GM21423 (cell line): ENCODE measurements at regions not wholly inside any gene's neighbourhood (a gene's known extent, or its start where the extent isn't known, plus 50 kb on each side); places are given as distances from the start of the nearest gene placed in this dataset.

ENCODE experiments used
- ATAC-seq: cut with Tn5 transposase; IDR thresholded peaks from one replicate; pipeline ENCODE4 v1.9.1; 2021; ENCODE audit warnings: mild to moderate bottlenecking, moderate library complexity; ENCODE audit not compliant: unreplicated experiment

- ATAC-seq, result no peak
These were observed 406.2 kb upstream of the ZNF608 start for GRCh38 chr5:125152461-125153189.

GRCh38 chr5:125153231-125153630 lies 406.8 kb upstream of the ZNF608 start:
- no peak for ATAC-seq

GRCh38 chr5:125154301-125155110 lies 408.1 kb upstream of the ZNF608 start:
- no peak for ATAC-seq

- ATAC-seq, result no peak
These were observed 414.5 kb upstream of the ZNF608 start for GRCh38 chr5:125160787-125161502.

- ATAC-seq, result no peak
These were observed 416.3 kb upstream of the ZNF608 start for GRCh38 chr5:125162714-125163113.

GRCh38 chr5:125169396-125169795 lies 423.0 kb upstream of the ZNF608 start:
- no peak for ATAC-seq

- no peak for ATAC-seq
These were observed 425.2 kb upstream of the ZNF608 start for GRCh38 chr5:125171641-125172040.

- ATAC-seq, result no peak
These were observed 429.0 kb upstream of the ZNF608 start for GRCh38 chr5:125175348-125176004.

GRCh38 chr5:125176005-125176390 lies 429.6 kb upstream of the ZNF608 start:
- ATAC-seq, result no peak

GRCh38 chr5:125177340-125177739 lies 430.9 kb upstream of the ZNF608 start:
- no peak for ATAC-seq

GRCh38 chr5:125179612-125180011 lies 433.2 kb upstream of the ZNF608 start:
- ATAC-seq, result no peak

GRCh38 chr5:125180231-125180829 lies 433.9 kb upstream of the ZNF608 start:
- no peak for ATAC-seq

GRCh38 chr5:125181159-125181558 lies 434.7 kb upstream of the ZNF608 start:
- ATAC-seq, result no peak

- ATAC-seq, result no peak
These were observed 435.5 kb upstream of the ZNF608 start for GRCh38 chr5:125181955-125182354.

- no peak for ATAC-seq
These were observed 439.3 kb upstream of the ZNF608 start for GRCh38 chr5:125185740-125186139.

GRCh38 chr5:125186911-125187375 lies 440.5 kb upstream of the ZNF608 start:
- ATAC-seq, result no peak

- no peak for ATAC-seq
These were observed 443.1 kb upstream of the ZNF608 start for GRCh38 chr5:125189531-125189941.

- ATAC-seq, result no peak
These were observed 444.0 kb upstream of the ZNF608 start for GRCh38 chr5:125190232-125191087.

GRCh38 chr5:125194883-125195282 lies 448.4 kb upstream of the ZNF608 start:
- no peak for ATAC-seq
